Stimulated activated CD4-positive, alpha-beta T cell treated with anti-CD3 and anti-CD28 coated beads, Interleukin-12 subunit alpha, Interleukin-12 subunit beta, amount 100 ng/mL, for 24 hours (primary cell): ENCODE measurements at regions not wholly inside any gene's neighbourhood (a gene's known extent, or its start where the extent isn't known, plus 50 kb on each side); places are given as distances from the start of the nearest gene placed in this dataset.
"Not testable (repeated sequence)": the region's sequence is repeated elsewhere in the genome, so short reads cannot be mapped to it uniquely, and the experiment has no call there.

Experiments
- DNase-seq, 2 experiments: peaks; one replicate each; pipeline ENCODE4 v3.0.0-alpha.2; 2020; ENCODE audit warnings: low read depth in 2 of 2

- DNase-seq = not testable (repeated sequence)
Measured at GRCh38 chr4:23408913-23409312, 480.9 kb downstream of the PPARGC1A start.

- DNase-seq = no peak
Measured at GRCh38 chr4:23401572-23401971, 488.3 kb downstream of the PPARGC1A start.

GRCh38 chr4:23392860-23393458 lies 496.9 kb downstream of the PPARGC1A start:
- no peak for DNase-seq

- DNase-seq = no peak
Measured at GRCh38 chr4:23390246-23390645, 499.6 kb downstream of the PPARGC1A start.

GRCh38 chr4:23388699-23389395 lies 501.0 kb downstream of the PPARGC1A start:
- DNase-seq = no peak

GRCh38 chr4:23388255-23388654 lies 501.6 kb downstream of the PPARGC1A start:
- DNase-seq = no peak

GRCh38 chr4:23384741-23385140 lies 505.1 kb downstream of the PPARGC1A start:
- no peak for DNase-seq

GRCh38 chr4:23382879-23383278 lies 507.0 kb downstream of the PPARGC1A start:
- no peak for DNase-seq

- DNase-seq = no peak
Measured at GRCh38 chr4:23374259-23374658, 515.6 kb downstream of the PPARGC1A start.

- peak; percentile 2 to 11 for DNase-seq
Measured at GRCh38 chr4:23373261-23373660, 516.6 kb downstream of the PPARGC1A start.

GRCh38 chr4:23371533-23371932 lies 518.3 kb downstream of the PPARGC1A start:
- no peak for DNase-seq

- DNase-seq = no peak
Measured at GRCh38 chr4:23369331-23369730, 520.5 kb downstream of the PPARGC1A start.

- DNase-seq = no peak
Measured at GRCh38 chr4:23368081-23368697, 521.7 kb downstream of the PPARGC1A start.

- DNase-seq = no peak
Measured at GRCh38 chr4:23366557-23366906, 523.3 kb downstream of the PPARGC1A start.

- no peak for DNase-seq
Measured at GRCh38 chr4:23365871-23366556, 523.8 kb downstream of the PPARGC1A start.

GRCh38 chr4:23365086-23365485 lies 524.8 kb downstream of the PPARGC1A start:
- DNase-seq = no peak

GRCh38 chr4:23364167-23364566 lies 525.7 kb downstream of the PPARGC1A start:
- DNase-seq = no peak

GRCh38 chr4:23361453-23361852 lies 528.4 kb downstream of the PPARGC1A start:
- DNase-seq = no peak

GRCh38 chr4:23360718-23361117 lies 529.1 kb downstream of the PPARGC1A start:
- no peak for DNase-seq

- DNase-seq = no peak
Measured at GRCh38 chr4:23355258-23355657, 534.6 kb downstream of the PPARGC1A start.

GRCh38 chr4:23353200-23353599 lies 536.6 kb downstream of the PPARGC1A start:
- DNase-seq = no peak

GRCh38 chr4:23348789-23349498 lies 540.9 kb downstream of the PPARGC1A start:
- no peak for DNase-seq
